Keratinocyte (primary cell): ENCODE measurements at regions not wholly inside any gene's neighbourhood (a gene's known extent, or its start where the extent isn't known, plus 50 kb on each side); places are given as distances from the start of the nearest gene placed in this dataset.

Source experiments
- DNase-seq: peaks from one replicate; pipeline ENCODE4 v3.0.0-alpha.2; 2011; ENCODE audit warnings: low read depth, missing footprints, low spot score
- FAIRE-seq: peaks from 2 replicates; lab custom pipeline; 2011; peaks lifted over from hg19 to GRCh38; lab: Jason Lieb, UNC
- H2AFZ ChIP-seq: 2 replicates; pipeline ENCODE4 v1.6.0; 2012; ENCODE audit warnings: low read length, control low read depth, inconsistent platforms; ENCODE audit not compliant: control insufficient read depth
- H3K27ac ChIP-seq: 2 replicates; pipeline ENCODE4 v1.5.1; 2011; ENCODE audit warnings: low read length; ENCODE audit not compliant: control insufficient read depth, insufficient read depth
- H3K27me3 ChIP-seq: 3 replicates; pipeline ENCODE4 v1.6.0; 2011; ENCODE audit warnings: low read length; ENCODE audit not compliant: control insufficient read depth, insufficient read depth; ENCODE audit errors: extremely low read depth
- H3K36me3 ChIP-seq, 2 experiments: 2 replicates in 1 of 2; 3 replicates in 1 of 2; pipeline ENCODE4 v1.5.1; 2011; ENCODE audit warnings: low read length in 2 of 2, mild to moderate bottlenecking in 1 of 2; ENCODE audit not compliant: control insufficient read depth in 2 of 2, insufficient read depth in 2 of 2; ENCODE audit errors: extremely low read depth in 1 of 2
- H3K4me1 ChIP-seq: 3 replicates; pipeline ENCODE4 v1.5.1; 2011; ENCODE audit warnings: low read length; ENCODE audit not compliant: control insufficient read depth, insufficient read depth; ENCODE audit errors: extremely low read depth
- H3K4me2 ChIP-seq: 3 replicates; pipeline ENCODE4 v1.6.0; 2011; ENCODE audit warnings: low read depth, low read length; ENCODE audit not compliant: control insufficient read depth, insufficient read depth; ENCODE audit errors: extremely low read depth
- H3K4me3 ChIP-seq, 3 experiments: fragments of 200-600 bp in 1 of 3; sonication (generic) in 1 of 3; 2 replicates in 2 of 3; 3 replicates in 1 of 3; pipeline ENCODE4 v1.5.1; 2011 to 2016; ENCODE audit warnings: low read length in 3 of 3, mild to moderate bottlenecking in 3 of 3, control low read depth in 2 of 3, inconsistent platforms in 1 of 3, low read depth in 1 of 3, mixed read lengths in 1 of 3, mixed run types in 1 of 3, moderate library complexity in 1 of 3; ENCODE audit not compliant: control insufficient read depth in 2 of 3, insufficient read depth in 2 of 3; ENCODE audit errors: extremely low read depth in 1 of 3
- H3K79me2 ChIP-seq: 2 replicates; pipeline ENCODE4 v1.6.0; 2012; ENCODE audit warnings: low read length; ENCODE audit not compliant: control insufficient read depth, insufficient read depth
- H3K9ac ChIP-seq: 3 replicates; pipeline ENCODE4 v1.6.0; 2011; ENCODE audit warnings: low read length; ENCODE audit not compliant: control insufficient read depth, insufficient read depth; ENCODE audit errors: extremely low read depth
- H3K9me1 ChIP-seq: 3 replicates; pipeline ENCODE4 v1.6.0; 2011; ENCODE audit warnings: low read length; ENCODE audit not compliant: control insufficient read depth, insufficient read depth; ENCODE audit errors: extremely low read depth
- H3K9me3 ChIP-seq: 2 replicates; pipeline ENCODE4 v1.5.1; 2012; ENCODE audit warnings: low read depth, low read length; ENCODE audit not compliant: control insufficient read depth
- H4K20me1 ChIP-seq: 3 replicates; pipeline ENCODE4 v1.6.0; 2011; ENCODE audit warnings: low read length; ENCODE audit not compliant: control insufficient read depth, insufficient read depth; ENCODE audit errors: extremely low read depth
- CTCF ChIP-seq, 3 experiments: IDR thresholded peaks in 1 of 3; conservative IDR thresholded peaks in 1 of 3; optimal IDR thresholded peaks in 1 of 3; 2 replicates in 2 of 3; 3 replicates in 1 of 3; pipeline versions ENCODE3 to v1.5.1; 2011; ENCODE audit warnings: low read length in 3 of 3, mild to moderate bottlenecking in 3 of 3, moderate library complexity in 2 of 3, control low read depth in 1 of 3, inconsistent platforms in 1 of 3; ENCODE audit not compliant: insufficient read depth in 2 of 3; ENCODE audit errors: extremely low read depth in 1 of 3
- EZH2 ChIP-seq: IDR thresholded peaks from one replicate; pipeline ENCODE4 v1.6.1; 2012; ENCODE audit warnings: inconsistent platforms, mild to moderate bottlenecking, low read length, moderate library complexity
- dilution Hi-C: fragments of 300-500 bp; cut with MboI; formaldehyde crosslinking; loops from one replicate; pipeline ENCODE4 v1.7.0; 2020; ENCODE audit warnings: low sequenced_read_pairs; ENCODE audit not compliant: extremely low pct_ligation_motif_present

- Histone ChIP-seq H3K9me3 (no peaks in the 10 kb centered on the region), H3K27me3 (no peaks in the 10 kb centered on the region), H3K27ac (no peak overlapping the region), H3K4me3 (no peak overlapping the region), H3K4me1 (no peaks in the 10 kb centered on the region), H3K79me2 (no peaks in the 10 kb centered on the region), H4K20me1 (no peaks in the 10 kb centered on the region), H3K9me1 (no peaks in the 10 kb centered on the region), H3K36me3 (no peaks in the 10 kb centered on the region), H3K4me2 (no peak overlapping the region), H2AFZ (no peak overlapping the region), H3K9ac (no peak overlapping the region)
- DNase-seq: no peak
- TF ChIP-seq CTCF (optimal IDR thresholded peaks at IDR 0.05 in 1 of 3, IDR thresholded peaks at IDR 0.05 in 1 of 3, conservative IDR thresholded peaks at IDR 0.05 in 1 of 3; ENCODE audit: extremely low read depth in 1 of 3, insufficient read depth in 2 of 3, low read length in 3 of 3) (no peak), EZH2 (no peak)
- dilution Hi-C loops: no loop called here
- no peak for FAIRE-seq
Measured at GRCh38 chr1:69088571-69088970, 479.2 kb upstream of the LRRC7 start.

GRCh38 chr1:69090170-69090569 is 477.6 kb upstream of the LRRC7 start:
- dilution Hi-C loops: no loop called here
- no peaks in the 10 kb centered on the region for H4K20me1 ChIP-seq
- no peaks in the 10 kb centered on the region for H3K79me2 ChIP-seq
- no peak overlapping the region for H3K4me3 ChIP-seq
- TF ChIP-seq EZH2: no peak
- no peak for TF ChIP-seq CTCF (optimal IDR thresholded peaks at IDR 0.05 in 1 of 3, IDR thresholded peaks at IDR 0.05 in 1 of 3, conservative IDR thresholded peaks at IDR 0.05 in 1 of 3; ENCODE audit: extremely low read depth in 1 of 3, insufficient read depth in 2 of 3, low read length in 3 of 3)
- no peaks in the 10 kb centered on the region for H3K4me1 ChIP-seq
- no peaks in the 10 kb centered on the region for H3K36me3 ChIP-seq
- DNase-seq (no peak), FAIRE-seq (no peak)
- H2AFZ ChIP-seq: no peak overlapping the region
- no peak overlapping the region for H3K4me2 ChIP-seq
- no peak overlapping the region for H3K27ac ChIP-seq
- no peak overlapping the region for H3K9ac ChIP-seq
- H3K27me3 ChIP-seq: no peaks in the 10 kb centered on the region
- H3K9me1 ChIP-seq: no peaks in the 10 kb centered on the region
- H3K9me3 ChIP-seq: no peaks in the 10 kb centered on the region
